ENCODE measurements at regions not wholly inside any gene's neighbourhood (a gene's known extent, or its start where the extent isn't known, plus 50 kb on each side); places are given as distances from the start of the nearest gene placed in this dataset.

DNA sequence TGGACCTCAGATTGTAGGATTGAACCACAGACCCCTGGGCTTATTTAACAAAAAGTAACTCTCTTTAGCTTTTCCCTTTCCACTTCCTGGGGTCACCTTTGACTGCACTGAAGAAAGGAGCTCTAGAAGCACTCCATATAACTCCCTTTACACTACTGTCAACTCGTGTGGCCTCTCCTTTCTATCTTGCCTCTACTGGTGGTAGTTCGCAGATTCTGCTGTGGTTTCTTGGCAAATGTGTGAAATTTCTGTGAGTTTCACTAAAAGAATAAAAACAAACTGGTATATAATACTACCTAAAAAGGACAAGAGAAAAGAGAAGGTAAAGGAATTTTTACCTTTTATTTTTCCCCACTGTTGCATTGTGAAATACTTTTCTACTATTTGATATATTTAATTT, 1298.1 kb downstream of the PCDH9 start:
- TF ChIP-seq, protein P1, sequence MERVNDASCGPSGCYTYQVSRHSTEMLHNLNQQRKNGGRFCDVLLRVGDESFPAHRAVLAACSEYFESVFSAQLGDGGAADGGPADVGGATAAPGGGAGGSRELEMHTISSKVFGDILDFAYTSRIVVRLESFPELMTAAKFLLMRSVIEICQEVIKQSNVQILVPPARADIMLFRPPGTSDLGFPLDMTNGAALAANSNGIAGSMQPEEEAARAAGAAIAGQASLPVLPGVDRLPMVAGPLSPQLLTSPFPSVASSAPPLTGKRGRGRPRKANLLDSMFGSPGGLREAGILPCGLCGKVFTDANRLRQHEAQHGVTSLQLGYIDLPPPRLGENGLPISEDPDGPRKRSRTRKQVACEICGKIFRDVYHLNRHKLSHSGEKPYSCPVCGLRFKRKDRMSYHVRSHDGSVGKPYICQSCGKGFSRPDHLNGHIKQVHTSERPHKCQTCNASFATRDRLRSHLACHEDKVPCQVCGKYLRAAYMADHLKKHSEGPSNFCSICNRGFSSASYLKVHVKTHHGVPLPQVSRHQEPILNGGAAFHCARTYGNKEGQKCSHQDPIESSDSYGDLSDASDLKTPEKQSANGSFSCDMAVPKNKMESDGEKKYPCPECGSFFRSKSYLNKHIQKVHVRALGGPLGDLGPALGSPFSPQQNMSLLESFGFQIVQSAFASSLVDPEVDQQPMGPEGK (CRISPR knock-in tag; IDR thresholded peaks at IDR 0.05; ENCODE audit: borderline replicate concordance), result no peak
- no peak for TF ChIP-seq ZFP30 (CRISPR knock-in tag; IDR thresholded peaks at IDR 0.05)
- TF ChIP-seq ZNF565 (CRISPR knock-in tag; conservative IDR thresholded peaks at IDR 0.05; ENCODE audit: low read depth), result no peak
- TF ChIP-seq ZNF8 (CRISPR knock-in tag; IDR thresholded peaks at IDR 0.05), result no peak
- TF ChIP-seq, protein P2, sequence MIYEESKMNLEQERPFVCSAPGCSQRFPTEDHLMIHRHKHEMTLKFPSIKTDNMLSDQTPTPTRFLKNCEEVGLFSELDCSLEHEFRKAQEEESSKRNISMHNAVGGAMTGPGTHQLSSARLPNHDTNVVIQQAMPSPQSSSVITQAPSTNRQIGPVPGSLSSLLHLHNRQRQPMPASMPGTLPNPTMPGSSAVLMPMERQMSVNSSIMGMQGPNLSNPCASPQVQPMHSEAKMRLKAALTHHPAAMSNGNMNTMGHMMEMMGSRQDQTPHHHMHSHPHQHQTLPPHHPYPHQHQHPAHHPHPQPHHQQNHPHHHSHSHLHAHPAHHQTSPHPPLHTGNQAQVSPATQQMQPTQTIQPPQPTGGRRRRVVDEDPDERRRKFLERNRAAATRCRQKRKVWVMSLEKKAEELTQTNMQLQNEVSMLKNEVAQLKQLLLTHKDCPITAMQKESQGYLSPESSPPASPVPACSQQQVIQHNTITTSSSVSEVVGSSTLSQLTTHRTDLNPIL (CRISPR knock-in tag; IDR thresholded peaks at IDR 0.05; ENCODE audit: low read depth), result no peak
- TF ChIP-seq, protein P3, sequence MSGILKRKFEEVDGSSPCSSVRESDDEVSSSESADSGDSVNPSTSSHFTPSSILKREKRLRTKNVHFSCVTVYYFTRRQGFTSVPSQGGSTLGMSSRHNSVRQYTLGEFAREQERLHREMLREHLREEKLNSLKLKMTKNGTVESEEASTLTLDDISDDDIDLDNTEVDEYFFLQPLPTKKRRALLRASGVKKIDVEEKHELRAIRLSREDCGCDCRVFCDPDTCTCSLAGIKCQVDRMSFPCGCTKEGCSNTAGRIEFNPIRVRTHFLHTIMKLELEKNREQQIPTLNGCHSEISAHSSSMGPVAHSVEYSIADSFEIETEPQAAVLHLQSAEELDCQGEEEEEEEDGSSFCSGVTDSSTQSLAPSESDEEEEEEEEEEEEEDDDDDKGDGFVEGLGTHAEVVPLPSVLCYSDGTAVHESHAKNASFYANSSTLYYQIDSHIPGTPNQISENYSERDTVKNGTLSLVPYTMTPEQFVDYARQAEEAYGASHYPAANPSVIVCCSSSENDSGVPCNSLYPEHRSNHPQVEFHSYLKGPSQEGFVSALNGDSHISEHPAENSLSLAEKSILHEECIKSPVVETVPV (CRISPR knock-in tag; IDR thresholded peaks at IDR 0.05), result no peak
- TF ChIP-seq ZFP3 (CRISPR knock-in tag; IDR thresholded peaks at IDR 0.05), result no peak
- TF ChIP-seq, protein P4, sequence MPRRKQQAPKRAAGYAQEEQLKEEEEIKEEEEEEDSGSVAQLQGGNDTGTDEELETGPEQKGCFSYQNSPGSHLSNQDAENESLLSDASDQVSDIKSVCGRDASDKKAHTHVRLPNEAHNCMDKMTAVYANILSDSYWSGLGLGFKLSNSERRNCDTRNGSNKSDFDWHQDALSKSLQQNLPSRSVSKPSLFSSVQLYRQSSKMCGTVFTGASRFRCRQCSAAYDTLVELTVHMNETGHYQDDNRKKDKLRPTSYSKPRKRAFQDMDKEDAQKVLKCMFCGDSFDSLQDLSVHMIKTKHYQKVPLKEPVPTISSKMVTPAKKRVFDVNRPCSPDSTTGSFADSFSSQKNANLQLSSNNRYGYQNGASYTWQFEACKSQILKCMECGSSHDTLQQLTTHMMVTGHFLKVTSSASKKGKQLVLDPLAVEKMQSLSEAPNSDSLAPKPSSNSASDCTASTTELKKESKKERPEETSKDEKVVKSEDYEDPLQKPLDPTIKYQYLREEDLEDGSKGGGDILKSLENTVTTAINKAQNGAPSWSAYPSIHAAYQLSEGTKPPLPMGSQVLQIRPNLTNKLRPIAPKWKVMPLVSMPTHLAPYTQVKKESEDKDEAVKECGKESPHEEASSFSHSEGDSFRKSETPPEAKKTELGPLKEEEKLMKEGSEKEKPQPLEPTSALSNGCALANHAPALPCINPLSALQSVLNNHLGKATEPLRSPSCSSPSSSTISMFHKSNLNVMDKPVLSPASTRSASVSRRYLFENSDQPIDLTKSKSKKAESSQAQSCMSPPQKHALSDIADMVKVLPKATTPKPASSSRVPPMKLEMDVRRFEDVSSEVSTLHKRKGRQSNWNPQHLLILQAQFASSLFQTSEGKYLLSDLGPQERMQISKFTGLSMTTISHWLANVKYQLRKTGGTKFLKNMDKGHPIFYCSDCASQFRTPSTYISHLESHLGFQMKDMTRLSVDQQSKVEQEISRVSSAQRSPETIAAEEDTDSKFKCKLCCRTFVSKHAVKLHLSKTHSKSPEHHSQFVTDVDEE (CRISPR knock-in tag; IDR thresholded peaks at IDR 0.05), result no peak
- TF ChIP-seq TCF4 (CRISPR knock-in tag; IDR thresholded peaks at IDR 0.05; ENCODE audit: borderline replicate concordance), result no peak
- no peak for TF ChIP-seq ZC3H10 (CRISPR knock-in tag; IDR thresholded peaks at IDR 0.05)
- no peak for TF ChIP-seq ISL1 (CRISPR knock-in tag; IDR thresholded peaks at IDR 0.05)
